GM06990 (cell line): ENCODE measurements at regions not wholly inside any gene's neighbourhood (a gene's known extent, or its start where the extent isn't known, plus 50 kb on each side); places are given as distances from the start of the nearest gene placed in this dataset.

Source experiments
- DNase-seq: peaks from one replicate; pipeline ENCODE4 v3.0.0-alpha.2; 2011; ENCODE audit not compliant: insufficient read length; ENCODE audit errors: extremely low read depth
- H3K27me3 ChIP-seq: replicated peaks from 2 replicates; pipeline ENCODE4 v1.6.0; 2011; ENCODE audit warnings: low read length; ENCODE audit not compliant: control insufficient read depth, insufficient read depth
- H3K36me3 ChIP-seq: 2 replicates; pipeline ENCODE4 v1.5.1; 2011; ENCODE audit warnings: low read length; ENCODE audit not compliant: control insufficient read depth, insufficient read depth
- H3K4me3 ChIP-seq: replicated peaks from 2 replicates; pipeline ENCODE4 v1.5.1; 2011; ENCODE audit warnings: low read depth, mild to moderate bottlenecking, control low read depth, low read length
- TF ChIP-seq, protein P1 (sequence below): IDR thresholded peaks from 2 replicates; pipeline ENCODE4 v1.5.1; 2011; ENCODE audit warnings: low read length, control low read depth, mild to moderate bottlenecking, inconsistent platforms; ENCODE audit not compliant: insufficient read depth, poor library complexity, severe bottlenecking

DNA sequence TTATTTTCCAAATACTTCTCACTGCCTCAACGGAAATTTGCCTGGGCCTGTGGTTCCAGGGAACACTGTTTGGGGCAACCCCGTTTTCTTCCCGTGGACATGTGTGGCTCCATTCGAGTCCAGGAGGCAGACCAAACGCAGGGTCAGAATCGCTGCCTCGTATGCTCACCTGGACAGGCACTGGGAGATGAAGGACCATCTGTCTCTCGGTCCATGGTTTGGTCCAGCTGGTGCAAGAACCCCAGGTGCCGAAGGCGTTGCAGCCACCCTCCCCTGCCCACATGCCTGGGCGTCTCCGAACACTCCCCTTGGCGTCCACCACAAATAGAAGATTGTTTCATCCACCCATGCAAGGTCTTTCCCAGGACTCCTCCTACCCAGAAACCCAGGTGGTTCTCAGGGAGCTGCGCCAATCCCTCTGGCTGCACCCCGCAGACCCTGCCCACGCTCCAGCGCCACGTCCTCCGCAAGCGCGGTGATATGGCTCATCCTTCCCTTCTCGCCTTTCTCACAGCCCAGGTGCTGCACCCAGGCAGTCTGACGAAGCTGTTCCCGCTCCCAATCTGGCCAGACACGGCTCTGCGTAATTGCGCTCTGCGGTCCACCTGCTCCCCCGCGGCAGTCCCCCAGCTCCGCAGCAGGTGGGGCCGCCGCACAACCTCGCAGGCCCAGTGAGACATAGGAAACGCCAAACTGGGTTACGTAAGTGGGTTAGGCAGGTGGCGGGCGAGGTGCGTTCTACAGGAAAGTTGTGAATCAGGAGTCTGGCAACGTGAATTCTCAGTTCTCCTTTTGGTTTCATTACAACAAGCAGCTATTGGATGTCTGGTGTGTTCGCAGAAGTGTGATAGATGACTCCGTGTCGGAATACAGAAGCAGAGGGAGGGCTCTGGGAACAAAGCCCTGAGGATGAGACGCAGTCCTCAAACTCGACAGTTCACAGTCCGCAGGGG is 146.2 kb upstream of the ECI2 start:
- TF ChIP-seq, protein P1, sequence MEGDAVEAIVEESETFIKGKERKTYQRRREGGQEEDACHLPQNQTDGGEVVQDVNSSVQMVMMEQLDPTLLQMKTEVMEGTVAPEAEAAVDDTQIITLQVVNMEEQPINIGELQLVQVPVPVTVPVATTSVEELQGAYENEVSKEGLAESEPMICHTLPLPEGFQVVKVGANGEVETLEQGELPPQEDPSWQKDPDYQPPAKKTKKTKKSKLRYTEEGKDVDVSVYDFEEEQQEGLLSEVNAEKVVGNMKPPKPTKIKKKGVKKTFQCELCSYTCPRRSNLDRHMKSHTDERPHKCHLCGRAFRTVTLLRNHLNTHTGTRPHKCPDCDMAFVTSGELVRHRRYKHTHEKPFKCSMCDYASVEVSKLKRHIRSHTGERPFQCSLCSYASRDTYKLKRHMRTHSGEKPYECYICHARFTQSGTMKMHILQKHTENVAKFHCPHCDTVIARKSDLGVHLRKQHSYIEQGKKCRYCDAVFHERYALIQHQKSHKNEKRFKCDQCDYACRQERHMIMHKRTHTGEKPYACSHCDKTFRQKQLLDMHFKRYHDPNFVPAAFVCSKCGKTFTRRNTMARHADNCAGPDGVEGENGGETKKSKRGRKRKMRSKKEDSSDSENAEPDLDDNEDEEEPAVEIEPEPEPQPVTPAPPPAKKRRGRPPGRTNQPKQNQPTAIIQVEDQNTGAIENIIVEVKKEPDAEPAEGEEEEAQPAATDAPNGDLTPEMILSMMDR, result peak; percentile 67
- H3K4me3 ChIP-seq, result peak overlapping the region; percentile 45
- H3K36me3 ChIP-seq, result no peaks in the 10 kb centered on the region
- peaks cover 2% of the 10 kb centered on the region for H3K27me3 ChIP-seq
- peak; percentile 78 for DNase-seq

DNA sequence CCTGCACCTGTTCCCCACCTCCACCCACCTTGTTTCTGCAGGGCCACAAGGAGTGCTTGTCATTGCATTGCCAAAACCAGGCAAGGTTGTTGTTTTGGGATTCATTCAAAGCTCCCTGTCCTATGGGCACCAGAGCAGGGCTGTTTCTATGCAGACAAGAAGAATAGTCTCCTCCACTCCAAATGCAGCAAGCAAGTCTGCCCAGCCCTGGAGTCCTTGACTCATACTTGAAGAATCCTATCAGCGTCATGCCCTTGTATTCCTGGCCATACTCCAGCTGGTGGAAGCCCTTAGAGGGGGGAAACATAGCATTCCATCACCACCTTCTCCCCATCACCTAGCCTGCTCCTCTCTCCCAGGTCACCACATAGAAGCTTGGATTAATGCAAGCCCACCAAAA is 145.3 kb upstream of the ECI2 start:
- Histone ChIP-seq H3K36me3 (no peaks in the 10 kb centered on the region), H3K27me3 (peaks cover 2% of the 10 kb centered on the region), H3K4me3 (no peak overlapping the region)
- no peak for DNase-seq
- TF ChIP-seq, protein P1, result no peak

DNA sequence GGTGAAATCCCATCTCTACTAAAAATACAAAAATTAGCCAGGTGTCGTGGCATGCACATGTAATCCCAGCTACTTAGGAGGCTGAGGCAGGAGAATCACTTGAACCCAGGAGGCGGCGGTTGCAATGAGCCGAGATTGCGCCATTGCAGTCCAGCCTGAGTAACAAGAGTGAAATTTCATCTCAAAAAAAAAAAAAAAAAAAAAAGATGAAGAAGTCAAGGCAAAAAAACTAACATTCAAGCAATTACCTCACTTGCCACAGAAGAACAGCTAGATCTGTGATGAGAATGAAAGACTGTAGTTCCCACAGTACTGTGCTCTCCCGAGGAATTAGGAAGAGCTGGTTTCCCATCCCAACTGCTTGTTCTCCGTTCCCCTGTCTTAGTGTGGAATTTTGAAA is 144.7 kb upstream of the ECI2 start:
- Histone ChIP-seq H3K36me3 (no peaks in the 10 kb centered on the region), H3K4me3 (no peak overlapping the region), H3K27me3 (peaks cover 2% of the 10 kb centered on the region)
- TF ChIP-seq, protein P1, result no peak
- no peak for DNase-seq

DNA sequence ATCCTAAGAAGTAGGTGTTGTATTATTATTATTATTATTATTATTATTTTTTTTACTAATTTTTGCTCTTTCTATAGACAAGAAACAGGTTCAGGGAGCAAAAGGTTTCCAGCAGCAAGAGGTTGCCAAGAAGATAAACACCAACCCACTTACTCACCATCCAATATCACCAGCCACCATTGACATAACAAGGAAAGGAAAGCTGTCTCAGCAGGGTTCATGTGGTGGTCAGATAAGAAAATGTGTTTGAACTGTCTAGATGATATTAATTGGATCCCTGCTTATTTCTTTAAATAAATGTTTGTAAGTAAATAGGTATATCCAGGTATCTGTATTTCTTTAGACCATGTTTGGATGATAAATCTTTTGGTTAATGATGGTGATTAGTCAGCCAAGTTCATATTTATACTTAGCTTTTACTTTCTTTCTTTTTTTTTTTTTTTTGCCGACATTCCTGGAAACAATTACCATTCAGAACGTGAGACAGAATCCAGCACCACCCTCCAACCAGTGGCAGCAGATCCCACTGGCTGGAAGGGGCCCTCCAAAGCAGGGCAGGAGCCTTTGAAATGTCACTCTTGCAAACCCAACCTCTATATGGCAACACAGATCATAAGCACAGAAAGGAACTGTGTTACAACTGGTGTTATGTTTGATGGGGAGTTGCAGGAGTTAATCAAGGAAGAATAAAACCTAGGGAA is 139.2 kb upstream of the ECI2 start:
- Histone ChIP-seq H3K27me3 (0 out of 2 replicates have a peak, but pooled peaks cover 2% of the 10 kb centered on the region), H3K4me3 (no peak overlapping the region), H3K36me3 (no peaks in the 10 kb centered on the region)
- no peak for DNase-seq
- TF ChIP-seq, protein P1, result no peak

DNA sequence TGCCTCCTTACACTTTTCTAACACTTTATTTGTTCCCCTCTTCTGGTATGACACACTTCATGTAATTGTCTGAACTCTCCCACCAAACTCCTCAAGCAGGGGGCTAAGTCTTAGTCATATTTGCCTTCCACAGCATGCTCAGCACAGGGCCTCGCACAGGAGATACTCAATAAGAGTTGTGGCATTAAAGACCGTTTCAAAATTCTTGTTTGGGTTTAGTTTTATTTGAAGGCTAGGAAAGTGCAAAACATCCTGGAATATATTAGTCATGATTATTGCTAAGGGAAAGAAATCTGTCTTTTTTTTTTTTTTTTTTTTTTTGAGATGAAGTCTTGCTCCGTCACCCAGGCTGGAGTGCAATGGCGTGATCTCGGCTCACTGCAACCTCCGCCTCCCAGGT is 137.6 kb upstream of the ECI2 start:
- no peak for DNase-seq
- H3K27me3 ChIP-seq, result 0 out of 2 replicates have a peak, but pooled peaks cover 2% of the 10 kb centered on the region
- no peak overlapping the region for H3K4me3 ChIP-seq
- TF ChIP-seq, protein P1, result no peak
- no peaks in the 10 kb centered on the region for H3K36me3 ChIP-seq
